Non-pigmented ciliary epithelial cell (primary cell): ENCODE measurements at regions not wholly inside any gene's neighbourhood (a gene's known extent, or its start where the extent isn't known, plus 50 kb on each side); places are given as distances from the start of the nearest gene placed in this dataset.
A peak's percentile ranks its signal among the peaks of the same experiment; 100 is the strongest.
"Not testable (repeated sequence)": the region's sequence is repeated elsewhere in the genome, so short reads cannot be mapped to it uniquely, and the experiment has no call there.

Source experiments
- DNase-seq: peaks from one replicate; pipeline ENCODE4 v3.0.0-alpha.2; 2010; ENCODE audit warnings: low read depth

GRCh38 chr13:50527612-50528509, 315.6 kb downstream of the DLEU7 start:
- no peak for DNase-seq

GRCh38 chr13:50529154-50529882, 314.2 kb downstream of the DLEU7 start:
- DNase-seq, result peak; percentile 83

- no peak for DNase-seq
Measured at GRCh38 chr13:50531917-50532899, 311.3 kb downstream of the DLEU7 start.

- DNase-seq, result no peak
Measured at GRCh38 chr13:50535050-50535449, 308.4 kb downstream of the DLEU7 start.

- DNase-seq, result no peak
Measured at GRCh38 chr13:50537029-50537428, 306.5 kb downstream of the DLEU7 start.

GRCh38 chr13:50539791-50540530, 303.5 kb downstream of the DLEU7 start:
- no peak for DNase-seq

GRCh38 chr13:50543141-50543540, 300.4 kb downstream of the DLEU7 start:
- no peak for DNase-seq

GRCh38 chr13:50543782-50544181, 299.7 kb downstream of the DLEU7 start:
- peak; percentile 68 for DNase-seq

- DNase-seq, result no peak
Measured at GRCh38 chr13:50544211-50544610, 299.3 kb downstream of the DLEU7 start.

GRCh38 chr13:50547175-50547574, 296.3 kb downstream of the DLEU7 start:
- DNase-seq, result not testable (repeated sequence)

GRCh38 chr13:50548586-50548985, 294.9 kb downstream of the DLEU7 start:
- DNase-seq, result no peak

GRCh38 chr13:50549221-50549942, 294.1 kb downstream of the DLEU7 start:
- DNase-seq, result no peak

GRCh38 chr13:50550151-50550550, 293.3 kb downstream of the DLEU7 start:
- DNase-seq, result no peak

GRCh38 chr13:50552424-50552966, 291.0 kb downstream of the DLEU7 start:
- DNase-seq, result no peak

- DNase-seq, result no peak
Measured at GRCh38 chr13:50561739-50562138, 281.8 kb downstream of the DLEU7 start.

- DNase-seq, result no peak
Measured at GRCh38 chr13:50566646-50567045, 276.8 kb downstream of the DLEU7 start.

GRCh38 chr13:50572129-50572528, 271.4 kb downstream of the DLEU7 start:
- no peak for DNase-seq

- DNase-seq, result no peak
Measured at GRCh38 chr13:50573066-50573465, 270.4 kb downstream of the DLEU7 start.

- DNase-seq, result peak; percentile 51
Measured at GRCh38 chr13:50574731-50575130, 268.8 kb downstream of the DLEU7 start.

GRCh38 chr13:50575138-50575537, 268.4 kb downstream of the DLEU7 start:
- DNase-seq, result no peak
